Neural cell (in vitro differentiated cells): ENCODE measurements at regions not wholly inside any gene's neighbourhood (a gene's known extent, or its start where the extent isn't known, plus 50 kb on each side); places are given as distances from the start of the nearest gene placed in this dataset.

ENCODE experiments used
- H2AFZ ChIP-seq: fragments of 200-600, 300-800 bp; sonication (generic), shearing (Covaris generic); 2 replicates; pipeline ENCODE4 v1.6.0; 2014; ENCODE audit warnings: low read depth, mild to moderate bottlenecking, antibody characterized with exemption, low read length, moderate library complexity
- H3F3A ChIP-seq: fragments of 200-600 bp; shearing (Covaris generic); 2 replicates; pipeline ENCODE4 v1.6.1; 2016; ENCODE audit warnings: mild to moderate bottlenecking, moderate library complexity, mixed read lengths, antibody characterized with exemption, low read length; ENCODE audit not compliant: insufficient read depth, poor library complexity, severe bottlenecking
- H3K27ac ChIP-seq: fragments of 200-600, 300-800 bp; sonication (generic), shearing (Covaris generic); 2 replicates; pipeline ENCODE4 v1.5.1; 2014; ENCODE audit warnings: mild to moderate bottlenecking, low read length, moderate library complexity
- H3K27me3 ChIP-seq: fragments of 300-800, 200-600 bp; sonication (generic), shearing (Covaris generic); 2 replicates; pipeline ENCODE4 v1.6.0; 2014; ENCODE audit warnings: mild to moderate bottlenecking, low read depth, low read length, moderate library complexity; ENCODE audit not compliant: insufficient read depth
- H3K36me3 ChIP-seq: fragments of 300-800, 200-600 bp; sonication (generic), shearing (Covaris generic); 2 replicates; pipeline ENCODE4 v1.5.1; 2014; ENCODE audit warnings: mild to moderate bottlenecking, antibody characterized with exemption, low read length, moderate library complexity; ENCODE audit not compliant: insufficient read depth
- H3K4me2 ChIP-seq: fragments of 300-800, 200-600 bp; sonication (generic), shearing (Covaris generic); 2 replicates; pipeline ENCODE4 v1.6.0; 2014; ENCODE audit warnings: mild to moderate bottlenecking, low read length
- H3K4me3 ChIP-seq: fragments of 300-800, 200-600 bp; sonication (generic), shearing (Covaris generic); 2 replicates; pipeline ENCODE4 v1.5.1; 2014; ENCODE audit warnings: mild to moderate bottlenecking, low read length, moderate library complexity
- H3K79me2 ChIP-seq: fragments of 200-600 bp; shearing (Covaris generic); replicated peaks from 2 replicates; pipeline ENCODE4 v1.6.0; 2014; ENCODE audit warnings: mild to moderate bottlenecking, low read length, moderate library complexity; ENCODE audit not compliant: insufficient read depth
- H3K9ac ChIP-seq: fragments of 300-800, 200-600 bp; sonication (generic), shearing (Covaris generic); 2 replicates; pipeline ENCODE4 v1.6.1; 2016; ENCODE audit warnings: mild to moderate bottlenecking, low read length, mixed read lengths
- H3K9me2 ChIP-seq: fragments of 200-600 bp; shearing (Covaris generic); 2 replicates; pipeline ENCODE4 v1.6.1; 2016; ENCODE audit warnings: mild to moderate bottlenecking, low read length, mixed read lengths; ENCODE audit not compliant: insufficient read depth
- H3K9me3 ChIP-seq: fragments of 200-600, 300-800 bp; sonication (generic), shearing (Covaris generic); 2 replicates; pipeline ENCODE4 v1.6.1; 2016; ENCODE audit warnings: mild to moderate bottlenecking, mixed run types, low read length, moderate library complexity, mixed read lengths
- H4K20me1 ChIP-seq: fragments of 200-600 bp; shearing (Covaris generic); 2 replicates; pipeline ENCODE4 v1.6.1; 2016; ENCODE audit warnings: mild to moderate bottlenecking, mixed run types; ENCODE audit not compliant: insufficient read depth
- EP300 ChIP-seq: fragments of 450-650 bp; conservative IDR thresholded peaks from 2 replicates; pipeline ENCODE4 v1.6.1; 2014; ENCODE audit warnings: antibody characterized with exemption, mild to moderate bottlenecking, moderate library complexity; ENCODE audit not compliant: poor library complexity, severe bottlenecking
- EZH2 ChIP-seq: fragments of 200-600, 300-800 bp; shearing (Covaris generic), sonication (generic); IDR thresholded peaks from 2 replicates; pipeline ENCODE4 v1.6.1; 2014; ENCODE audit warnings: antibody characterized with exemption, low read length, borderline replicate concordance, mild to moderate bottlenecking; ENCODE audit not compliant: insufficient read depth, poor library complexity, severe bottlenecking
- MXI1 ChIP-seq: fragments of 450-650 bp; conservative IDR thresholded peaks from 2 replicates; pipeline ENCODE4 v1.6.1; 2014; ENCODE audit warnings: antibody characterized with exemption, mild to moderate bottlenecking; ENCODE audit not compliant: poor library complexity, severe bottlenecking
- POLR2AphosphoS5 ChIP-seq: IDR thresholded peaks from 2 replicates; pipeline ENCODE4 v1.6.1; 2012
- RAD21 ChIP-seq: fragments of 450-650 bp; conservative IDR thresholded peaks from 2 replicates; pipeline ENCODE4 v1.6.1; 2014; ENCODE audit warnings: antibody characterized with exemption, mild to moderate bottlenecking, moderate library complexity
- SMC3 ChIP-seq: fragments of 450-650 bp; conservative IDR thresholded peaks from 2 replicates; pipeline ENCODE4 v1.6.1; 2014; ENCODE audit warnings: antibody characterized with exemption, mild to moderate bottlenecking, moderate library complexity; ENCODE audit not compliant: poor library complexity
- TAF1 ChIP-seq: IDR thresholded peaks from 2 replicates; pipeline ENCODE4 v1.6.1; 2012; ENCODE audit warnings: low read depth
- TF ChIP-seq, protein P1 (sequence below): fragments of 450-650 bp; IDR thresholded peaks from 2 replicates; pipeline ENCODE4 v1.5.1; 2014; ENCODE audit warnings: antibody characterized with exemption, mild to moderate bottlenecking, moderate library complexity; ENCODE audit not compliant: poor library complexity, severe bottlenecking
- TF ChIP-seq, protein P2 (sequence below): IDR thresholded peaks from 2 replicates; pipeline ENCODE4 v1.6.1; 2012; ENCODE audit warnings: borderline replicate concordance

DNA sequence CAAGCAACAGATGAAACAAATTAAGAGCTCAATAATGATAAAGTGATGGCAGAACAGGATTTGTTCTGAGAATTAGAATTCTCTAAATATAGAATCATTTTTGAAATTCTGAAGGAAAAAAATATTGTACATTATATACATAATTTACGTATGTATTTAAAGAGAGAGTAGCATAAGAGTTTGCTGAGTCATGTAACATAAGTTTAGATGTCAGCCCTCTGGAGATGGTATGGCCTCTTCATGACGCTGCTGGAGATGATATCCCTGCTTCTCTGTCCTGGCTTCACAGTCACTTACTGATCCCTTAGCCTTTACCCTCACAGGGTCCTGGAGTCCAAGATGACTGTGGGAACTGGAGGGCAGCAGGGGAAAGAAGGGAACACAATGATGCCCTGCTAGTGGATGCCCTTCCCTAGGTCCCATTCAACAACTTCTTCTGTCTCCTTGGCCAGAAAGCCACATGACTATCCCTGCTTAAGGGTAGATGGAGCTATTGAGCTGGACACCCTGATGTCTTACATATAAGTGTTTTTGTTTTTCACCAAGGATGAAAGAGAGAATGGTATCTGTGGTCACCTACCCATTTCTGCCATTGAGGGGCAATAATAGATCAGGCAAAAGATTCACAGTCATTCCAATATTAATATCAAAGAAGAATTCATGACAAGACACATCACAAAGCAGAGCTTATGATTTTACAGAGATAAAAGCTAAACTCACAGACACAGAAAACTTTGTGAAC, 753.1 kb downstream of the TBC1D22A start:
- Histone ChIP-seq H3K36me3 (no peaks in the 10 kb centered on the region), H3K27ac (no peak overlapping the region), H3K9me3 (no peaks in the 10 kb centered on the region), H3K4me2 (no peak overlapping the region), H3F3A (no peaks in the 10 kb centered on the region), H3K4me3 (no peak overlapping the region), H3K9ac (no peak overlapping the region), H3K27me3 (no peaks in the 10 kb centered on the region), H3K79me2 (no peaks in the 10 kb centered on the region), H2AFZ (no peak overlapping the region), H3K9me2 (no peaks in the 10 kb centered on the region), H4K20me1 (no peaks in the 10 kb centered on the region)
- no peak for TF ChIP-seq EP300
- TF ChIP-seq, protein P1, sequence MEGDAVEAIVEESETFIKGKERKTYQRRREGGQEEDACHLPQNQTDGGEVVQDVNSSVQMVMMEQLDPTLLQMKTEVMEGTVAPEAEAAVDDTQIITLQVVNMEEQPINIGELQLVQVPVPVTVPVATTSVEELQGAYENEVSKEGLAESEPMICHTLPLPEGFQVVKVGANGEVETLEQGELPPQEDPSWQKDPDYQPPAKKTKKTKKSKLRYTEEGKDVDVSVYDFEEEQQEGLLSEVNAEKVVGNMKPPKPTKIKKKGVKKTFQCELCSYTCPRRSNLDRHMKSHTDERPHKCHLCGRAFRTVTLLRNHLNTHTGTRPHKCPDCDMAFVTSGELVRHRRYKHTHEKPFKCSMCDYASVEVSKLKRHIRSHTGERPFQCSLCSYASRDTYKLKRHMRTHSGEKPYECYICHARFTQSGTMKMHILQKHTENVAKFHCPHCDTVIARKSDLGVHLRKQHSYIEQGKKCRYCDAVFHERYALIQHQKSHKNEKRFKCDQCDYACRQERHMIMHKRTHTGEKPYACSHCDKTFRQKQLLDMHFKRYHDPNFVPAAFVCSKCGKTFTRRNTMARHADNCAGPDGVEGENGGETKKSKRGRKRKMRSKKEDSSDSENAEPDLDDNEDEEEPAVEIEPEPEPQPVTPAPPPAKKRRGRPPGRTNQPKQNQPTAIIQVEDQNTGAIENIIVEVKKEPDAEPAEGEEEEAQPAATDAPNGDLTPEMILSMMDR: peak; percentile 52
- TF ChIP-seq SMC3: peak; percentile 55
- no peak for TF ChIP-seq POLR2AphosphoS5
- TF ChIP-seq, protein P2, sequence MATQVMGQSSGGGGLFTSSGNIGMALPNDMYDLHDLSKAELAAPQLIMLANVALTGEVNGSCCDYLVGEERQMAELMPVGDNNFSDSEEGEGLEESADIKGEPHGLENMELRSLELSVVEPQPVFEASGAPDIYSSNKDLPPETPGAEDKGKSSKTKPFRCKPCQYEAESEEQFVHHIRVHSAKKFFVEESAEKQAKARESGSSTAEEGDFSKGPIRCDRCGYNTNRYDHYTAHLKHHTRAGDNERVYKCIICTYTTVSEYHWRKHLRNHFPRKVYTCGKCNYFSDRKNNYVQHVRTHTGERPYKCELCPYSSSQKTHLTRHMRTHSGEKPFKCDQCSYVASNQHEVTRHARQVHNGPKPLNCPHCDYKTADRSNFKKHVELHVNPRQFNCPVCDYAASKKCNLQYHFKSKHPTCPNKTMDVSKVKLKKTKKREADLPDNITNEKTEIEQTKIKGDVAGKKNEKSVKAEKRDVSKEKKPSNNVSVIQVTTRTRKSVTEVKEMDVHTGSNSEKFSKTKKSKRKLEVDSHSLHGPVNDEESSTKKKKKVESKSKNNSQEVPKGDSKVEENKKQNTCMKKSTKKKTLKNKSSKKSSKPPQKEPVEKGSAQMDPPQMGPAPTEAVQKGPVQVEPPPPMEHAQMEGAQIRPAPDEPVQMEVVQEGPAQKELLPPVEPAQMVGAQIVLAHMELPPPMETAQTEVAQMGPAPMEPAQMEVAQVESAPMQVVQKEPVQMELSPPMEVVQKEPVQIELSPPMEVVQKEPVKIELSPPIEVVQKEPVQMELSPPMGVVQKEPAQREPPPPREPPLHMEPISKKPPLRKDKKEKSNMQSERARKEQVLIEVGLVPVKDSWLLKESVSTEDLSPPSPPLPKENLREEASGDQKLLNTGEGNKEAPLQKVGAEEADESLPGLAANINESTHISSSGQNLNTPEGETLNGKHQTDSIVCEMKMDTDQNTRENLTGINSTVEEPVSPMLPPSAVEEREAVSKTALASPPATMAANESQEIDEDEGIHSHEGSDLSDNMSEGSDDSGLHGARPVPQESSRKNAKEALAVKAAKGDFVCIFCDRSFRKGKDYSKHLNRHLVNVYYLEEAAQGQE: no peak
- no peak for TF ChIP-seq TAF1
- peak; percentile 61 for TF ChIP-seq RAD21
- no peak for TF ChIP-seq MXI1
- no peak for TF ChIP-seq EZH2

DNA sequence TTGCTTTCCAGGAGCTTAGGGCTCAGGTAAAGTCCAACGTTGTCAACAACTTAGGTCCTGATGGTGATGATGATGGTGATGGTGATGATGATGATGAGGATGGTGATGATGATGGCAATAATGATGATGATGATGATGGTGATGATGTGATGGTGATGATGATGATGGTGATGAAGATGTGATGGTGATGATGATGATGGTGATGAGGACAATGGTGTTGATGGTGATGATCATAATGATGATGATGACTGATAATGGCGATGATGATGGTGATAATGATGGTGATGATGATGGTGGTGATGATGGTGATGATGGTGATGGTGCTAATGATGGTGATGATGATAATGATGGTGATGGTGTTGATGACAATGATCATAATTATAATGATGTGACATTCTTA, 750.2 kb downstream of the TBC1D22A start:
- H4K20me1 ChIP-seq: no peaks in the 10 kb centered on the region
- no peak overlapping the region for H3K27ac ChIP-seq
- no peaks in the 10 kb centered on the region for H3K27me3 ChIP-seq
- no peak for TF ChIP-seq POLR2AphosphoS5
- no peak for TF ChIP-seq RAD21
- TF ChIP-seq EZH2: no peak
- TF ChIP-seq, protein P1: no peak
- TF ChIP-seq SMC3: no peak
- TF ChIP-seq EP300: no peak
- TF ChIP-seq MXI1: no peak
- no peak for TF ChIP-seq TAF1
- TF ChIP-seq, protein P2: no peak
- H2AFZ ChIP-seq: no peak overlapping the region
- H3K4me2 ChIP-seq: no peak overlapping the region
- no peak overlapping the region for H3K9ac ChIP-seq
- H3K9me3 ChIP-seq: no peaks in the 10 kb centered on the region
- no peaks in the 10 kb centered on the region for H3K36me3 ChIP-seq
- H3K9me2 ChIP-seq: no peaks in the 10 kb centered on the region
- no peak overlapping the region for H3K4me3 ChIP-seq
- no peaks in the 10 kb centered on the region for H3F3A ChIP-seq
- no peaks in the 10 kb centered on the region for H3K79me2 ChIP-seq
